ES-I3 (cell line): ENCODE measurements at regions not wholly inside any gene's neighbourhood (a gene's known extent, or its start where the extent isn't known, plus 50 kb on each side); places are given as distances from the start of the nearest gene placed in this dataset.

Experiments used
- H3K36me3 ChIP-seq: 2 replicates; pipeline ENCODE4 v1.6.1; 2013; ENCODE audit warnings: mild to moderate bottlenecking, low read length, control low read depth, moderate library complexity; ENCODE audit not compliant: insufficient read depth
- H3K4me1 ChIP-seq: 2 replicates; pipeline ENCODE4 v1.6.1; 2013; ENCODE audit warnings: mild to moderate bottlenecking, control low read depth, low read length; ENCODE audit not compliant: insufficient read depth
- H3K9ac ChIP-seq: 2 replicates; pipeline ENCODE4 v1.6.1; 2013; ENCODE audit warnings: low read depth, mild to moderate bottlenecking, low read length, moderate library complexity
- H3K9me3 ChIP-seq: 2 replicates; pipeline ENCODE4 v1.6.1; 2013; ENCODE audit warnings: mild to moderate bottlenecking, low read length, moderate library complexity; ENCODE audit not compliant: control insufficient read depth, insufficient read depth

DNA sequence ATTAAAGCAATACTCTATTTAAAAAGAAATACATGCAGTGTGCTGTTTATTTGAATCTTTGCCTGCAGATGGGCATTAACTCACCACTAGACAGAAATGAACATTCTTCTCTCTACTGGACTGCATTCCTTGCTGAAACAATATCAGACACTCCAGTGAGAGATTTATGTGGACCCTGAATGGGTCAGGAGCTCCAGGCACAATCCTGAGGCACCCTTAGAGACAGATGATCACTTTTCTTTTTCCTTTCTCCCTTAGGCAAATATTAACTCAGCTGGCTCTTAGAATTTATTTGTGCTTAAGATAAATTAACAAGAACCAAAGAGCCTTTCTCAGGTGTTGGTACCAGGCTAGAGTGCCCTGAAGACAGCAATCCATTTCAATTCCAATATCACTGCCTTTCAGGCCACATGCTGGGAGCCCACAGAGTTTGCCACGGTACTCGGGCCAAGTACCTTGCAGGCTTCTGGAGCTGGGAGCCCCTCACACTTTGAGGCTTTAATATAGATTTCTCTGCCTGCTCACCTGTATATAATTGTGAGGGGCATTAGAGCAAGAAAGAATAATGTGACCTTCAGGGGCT, 173.0 kb downstream of the EMP1 start:
- Histone ChIP-seq H3K4me1 (no peaks in the 10 kb centered on the region), H3K36me3 (no peaks in the 10 kb centered on the region), H3K9me3 (no peaks in the 10 kb centered on the region), H3K9ac (no peak overlapping the region)

DNA sequence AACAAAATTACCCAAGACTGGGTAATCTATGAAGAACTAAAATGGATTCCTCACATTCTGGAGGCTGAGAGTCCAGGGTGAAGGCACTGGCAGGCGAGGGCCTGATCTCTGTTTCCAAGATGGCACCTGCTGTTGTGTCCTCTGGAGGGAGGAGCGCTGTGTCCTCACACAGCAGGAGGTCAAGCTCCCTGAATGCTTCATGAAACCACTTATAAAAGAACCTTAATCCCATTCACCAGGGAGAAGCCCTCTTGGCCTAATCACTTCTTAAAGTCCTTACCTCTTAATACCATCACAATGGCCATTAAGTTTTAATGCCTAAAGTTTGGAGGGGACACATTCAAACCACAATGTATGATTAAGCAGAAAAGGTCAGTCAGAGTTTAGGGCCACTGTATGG, 172.4 kb downstream of the EMP1 start:
- no peaks in the 10 kb centered on the region for H3K9me3 ChIP-seq
- H3K9ac ChIP-seq: no peak overlapping the region
- H3K4me1 ChIP-seq: no peaks in the 10 kb centered on the region
- H3K36me3 ChIP-seq: no peaks in the 10 kb centered on the region

DNA sequence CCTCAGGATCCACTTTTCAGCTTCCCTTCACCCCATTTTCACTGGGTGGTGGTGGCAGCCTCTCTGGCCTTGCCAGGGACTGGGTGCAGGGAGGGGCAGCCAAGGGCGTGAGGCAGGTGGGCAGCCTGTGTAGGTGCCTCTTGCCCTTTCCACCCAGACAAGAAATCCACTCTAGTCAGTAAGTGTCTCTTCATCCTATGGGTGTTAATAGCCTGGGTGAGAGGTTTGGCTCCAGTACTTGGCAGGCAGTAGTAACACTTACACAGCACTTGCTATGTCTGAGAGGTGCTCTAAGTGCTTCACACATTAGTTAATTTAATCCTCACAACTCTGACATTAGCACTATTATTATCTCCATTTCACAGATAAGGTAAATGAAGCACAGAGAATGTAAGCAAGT, 171.9 kb downstream of the EMP1 start:
- no peak overlapping the region for H3K9ac ChIP-seq
- H3K9me3 ChIP-seq: no peaks in the 10 kb centered on the region
- H3K4me1 ChIP-seq: no peaks in the 10 kb centered on the region
- H3K36me3 ChIP-seq: no peaks in the 10 kb centered on the region

GRCh38 chr12:13367973-13368372, 171.4 kb downstream of the EMP1 start:
- Histone ChIP-seq H3K9me3 (no peaks in the 10 kb centered on the region), H3K9ac (no peak overlapping the region), H3K4me1 (no peaks in the 10 kb centered on the region), H3K36me3 (no peaks in the 10 kb centered on the region)

DNA sequence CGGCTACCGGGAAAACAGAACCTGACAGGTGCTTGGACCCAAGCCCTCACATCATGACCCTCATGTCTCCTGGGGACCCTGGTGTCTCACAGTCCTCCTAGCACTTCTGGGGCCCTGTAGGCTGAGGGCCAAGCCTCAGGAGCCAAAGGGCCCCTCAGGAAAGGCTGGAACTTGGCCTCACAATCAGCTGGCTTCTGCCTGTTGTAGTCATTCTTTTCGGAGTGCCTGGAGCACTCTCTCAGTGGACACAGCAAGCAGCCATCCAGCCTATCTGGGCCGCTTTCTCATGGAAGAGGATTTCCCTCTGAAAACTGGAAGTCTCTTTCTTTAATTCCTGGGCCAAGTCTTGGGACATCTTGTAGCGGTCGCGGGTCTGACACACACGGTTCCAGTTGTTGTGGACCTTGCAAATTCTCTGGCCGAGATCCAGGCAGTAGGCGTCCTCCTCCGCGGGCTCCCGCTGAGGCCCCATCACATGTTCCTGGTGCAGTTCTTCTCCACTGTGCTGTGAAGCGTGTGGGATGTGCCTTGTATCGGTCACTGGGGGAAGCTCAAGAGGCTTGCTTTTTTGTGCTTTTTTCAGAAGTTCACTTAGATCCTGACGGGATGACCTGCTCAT, 169.3 kb downstream of the EMP1 start:
- Histone ChIP-seq H3K9ac (no peak overlapping the region), H3K4me1 (no peaks in the 10 kb centered on the region), H3K9me3 (no peaks in the 10 kb centered on the region), H3K36me3 (no peaks in the 10 kb centered on the region)

DNA sequence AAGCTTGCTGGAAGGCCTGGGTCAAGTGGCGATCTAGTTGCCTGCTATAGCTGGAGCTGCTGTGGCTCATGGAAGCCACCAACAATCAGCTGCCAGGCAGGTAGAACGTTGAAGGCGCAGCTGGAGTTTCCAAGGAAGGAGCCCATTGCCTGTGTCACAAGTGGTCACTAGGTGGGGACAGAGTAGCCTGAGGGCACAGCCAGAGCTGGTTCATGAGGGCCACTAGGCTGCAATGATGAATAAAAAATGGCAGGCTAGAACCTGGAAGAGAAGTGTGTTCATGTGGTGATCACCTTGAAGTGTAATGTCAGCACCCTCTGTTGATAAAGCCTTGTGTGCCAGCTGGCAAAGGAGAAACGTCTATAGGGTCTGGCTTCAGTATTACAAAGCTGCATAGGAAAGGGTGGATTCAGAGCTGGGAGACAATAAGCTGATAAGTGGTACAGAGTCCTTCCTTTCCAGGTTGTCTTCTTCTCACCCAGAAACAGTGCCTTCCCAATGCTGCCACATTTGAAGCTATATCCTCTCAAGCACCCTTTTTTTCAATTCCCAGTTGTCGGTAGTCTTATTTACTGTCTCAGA, 165.8 kb downstream of the EMP1 start:
- H3K9ac ChIP-seq: no peak overlapping the region
- H3K9me3 ChIP-seq: no peaks in the 10 kb centered on the region
- no peaks in the 10 kb centered on the region for H3K36me3 ChIP-seq
- H3K4me1 ChIP-seq: no peaks in the 10 kb centered on the region

GRCh38 chr12:13359636-13360035, 163.1 kb downstream of the EMP1 start:
- H3K9ac ChIP-seq: no peak overlapping the region
- H3K36me3 ChIP-seq: no peaks in the 10 kb centered on the region
- no peaks in the 10 kb centered on the region for H3K9me3 ChIP-seq
- H3K4me1 ChIP-seq: no peaks in the 10 kb centered on the region

DNA sequence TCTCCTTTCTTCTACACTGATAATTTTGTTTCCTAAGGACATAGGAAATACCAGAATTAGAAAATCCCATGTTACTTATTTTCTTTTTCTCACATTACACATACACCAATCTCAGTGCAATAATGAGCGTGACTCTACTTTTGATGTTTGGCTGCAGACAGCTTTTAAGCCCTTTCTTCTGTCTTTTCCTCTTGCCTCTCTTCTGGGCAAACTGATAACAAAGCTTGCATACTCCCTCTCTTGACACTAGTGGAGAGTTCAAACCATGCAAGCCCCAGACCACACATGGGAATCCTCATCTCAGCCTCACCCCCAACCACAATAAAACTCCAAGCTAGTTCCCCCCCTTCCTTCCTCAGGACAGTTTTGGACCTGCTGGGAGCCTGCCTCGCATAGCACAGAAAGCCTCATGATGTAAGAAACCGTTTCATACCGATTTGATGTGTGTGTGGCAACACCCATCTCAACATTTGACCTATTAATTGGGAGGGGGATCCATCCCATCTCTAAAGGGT, 161.9 kb downstream of the EMP1 start:
- Histone ChIP-seq H3K9ac (no peak overlapping the region), H3K36me3 (no peaks in the 10 kb centered on the region), H3K4me1 (no peaks in the 10 kb centered on the region), H3K9me3 (no peaks in the 10 kb centered on the region)

- H3K4me1 ChIP-seq: no peaks in the 10 kb centered on the region
- no peaks in the 10 kb centered on the region for H3K9me3 ChIP-seq
- no peak overlapping the region for H3K9ac ChIP-seq
- no peaks in the 10 kb centered on the region; the same call in 1 of the 2 replicates for H3K36me3 ChIP-seq
Measured at GRCh38 chr12:13350946-13351345, 154.4 kb downstream of the EMP1 start.

DNA sequence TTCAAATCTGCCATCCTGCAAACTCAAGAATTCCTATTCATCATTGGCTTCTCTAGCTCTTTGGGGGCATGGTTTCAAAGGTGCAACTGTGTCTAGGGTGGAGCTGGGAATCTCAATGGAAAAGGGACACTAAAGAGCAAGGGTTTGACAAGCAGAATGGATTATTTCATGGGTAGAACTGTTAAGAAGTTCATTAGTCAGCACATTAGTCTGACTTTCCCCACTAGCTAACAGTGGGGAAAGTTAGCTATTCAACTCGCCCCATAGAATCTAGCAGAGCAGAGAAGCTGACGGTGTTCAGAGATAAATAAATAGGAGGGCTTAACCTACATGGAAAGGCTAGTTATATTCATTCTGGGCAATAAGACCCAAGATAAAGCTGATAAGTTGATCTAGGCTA, 153.9 kb downstream of the EMP1 start:
- Histone ChIP-seq H3K9me3 (no peaks in the 10 kb centered on the region), H3K9ac (no peak overlapping the region), H3K36me3 (no peaks in the 10 kb centered on the region; the same call in 1 of the 2 replicates), H3K4me1 (no peaks in the 10 kb centered on the region)

GRCh38 chr12:13348464-13348863, 151.9 kb downstream of the EMP1 start:
- Histone ChIP-seq H3K9ac (no peak overlapping the region), H3K36me3 (no peaks in the 10 kb centered on the region; the same call in 1 of the 2 replicates), H3K4me1 (no peaks in the 10 kb centered on the region), H3K9me3 (no peaks in the 10 kb centered on the region)

- H3K9me3 ChIP-seq: no peaks in the 10 kb centered on the region
- no peaks in the 10 kb centered on the region; the same call in 1 of the 2 replicates for H3K36me3 ChIP-seq
- no peaks in the 10 kb centered on the region for H3K4me1 ChIP-seq
- H3K9ac ChIP-seq: no peak overlapping the region
Measured at GRCh38 chr12:13347241-13348043, 150.9 kb downstream of the EMP1 start.

- H3K9ac ChIP-seq: no peak overlapping the region
- no peaks in the 10 kb centered on the region for H3K9me3 ChIP-seq
- H3K4me1 ChIP-seq: no peaks in the 10 kb centered on the region
- H3K36me3 ChIP-seq: no peaks in the 10 kb centered on the region; the same call in 1 of the 2 replicates
Measured at GRCh38 chr12:13345722-13346121, 149.2 kb downstream of the EMP1 start.

DNA sequence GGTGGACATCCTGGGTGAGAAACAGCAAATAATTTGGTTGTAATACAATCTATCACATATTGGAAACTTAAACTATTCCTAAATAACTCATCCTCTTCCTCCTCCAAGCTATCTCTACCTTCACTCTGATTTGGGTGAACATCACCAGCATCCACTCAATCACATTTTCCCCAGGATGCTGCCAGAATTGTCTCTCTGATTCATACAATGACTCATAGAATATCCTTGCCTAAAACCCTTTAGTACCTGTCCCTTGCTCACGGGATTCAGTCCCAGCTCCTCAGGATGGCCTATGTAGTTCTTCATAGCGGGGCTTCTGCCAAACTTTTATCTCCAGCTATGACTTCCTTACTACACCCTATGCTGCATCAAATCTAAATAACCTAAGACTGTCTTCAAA, 146.8 kb downstream of the EMP1 start:
- Histone ChIP-seq H3K9me3 (no peaks in the 10 kb centered on the region), H3K4me1 (no peaks in the 10 kb centered on the region)

More for the DNA sequence above, 146.8 kb downstream of the EMP1 start:
- Histone ChIP-seq H3K36me3 (no peaks in the 10 kb centered on the region), H3K9ac (no peak overlapping the region)
